ENCODE measurements at regions not wholly inside any gene's neighbourhood (a gene's known extent, or its start where the extent isn't known, plus 50 kb on each side); places are given as distances from the start of the nearest gene placed in this dataset.

DNA sequence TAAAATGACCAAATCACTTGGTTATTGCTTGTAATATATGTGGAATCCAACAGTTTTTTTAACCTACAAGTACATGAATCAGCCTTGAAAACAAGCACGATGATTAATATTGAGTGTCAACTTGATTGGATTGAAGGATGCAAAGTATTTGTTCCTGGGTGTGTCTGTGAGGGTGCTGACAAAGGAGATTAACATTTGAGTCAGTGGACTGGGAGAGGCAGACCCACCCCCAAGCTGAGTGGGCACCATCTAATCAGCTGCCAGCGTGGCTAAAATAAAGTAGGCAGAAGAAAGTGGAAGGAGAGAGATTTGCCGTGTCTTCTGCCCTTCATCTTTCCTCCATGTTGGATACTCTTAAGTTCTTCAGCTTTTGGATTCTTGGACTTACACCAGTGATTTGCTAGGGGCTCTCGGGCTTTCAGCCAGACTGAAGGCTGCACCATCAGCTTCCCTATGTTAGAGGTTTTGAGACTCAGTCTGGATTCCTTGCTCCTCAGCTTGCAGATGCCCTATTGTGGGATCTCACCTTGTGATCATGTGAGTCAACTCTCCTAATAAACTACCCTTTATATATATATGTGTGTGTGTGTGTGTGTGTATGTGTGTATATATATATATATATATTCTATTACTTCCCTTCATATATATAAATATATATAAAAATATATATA is 118.4 kb upstream of the WDR11 start:
- Histone ChIP-seq H3K4me3 (ENCODE audit: low read length in 3 of 3) (no peak overlapping the region), H3K4me1 (ENCODE audit: control insufficient read depth in 3 of 3, insufficient read depth in 3 of 3, low read length in 3 of 3) (no peaks in the 10 kb centered on the region), H3K9ac (ENCODE audit: low read depth in 1 of 3, low read length in 3 of 3) (no peak overlapping the region), H3K27me3 (ENCODE audit: control insufficient read depth in 3 of 3, insufficient read depth in 3 of 3, low read length in 3 of 3) (no peaks in the 10 kb centered on the region), H3K9me3 (ENCODE audit: control insufficient read depth in 3 of 3, low read length in 3 of 3) (no peaks in the 10 kb centered on the region), H3K36me3 (ENCODE audit: control insufficient read depth in 3 of 3, insufficient read depth in 3 of 3, low read length in 3 of 3) (no peaks in the 10 kb centered on the region), H3K27ac (ENCODE audit: low read depth, low read length) (no peak overlapping the region)

DNA sequence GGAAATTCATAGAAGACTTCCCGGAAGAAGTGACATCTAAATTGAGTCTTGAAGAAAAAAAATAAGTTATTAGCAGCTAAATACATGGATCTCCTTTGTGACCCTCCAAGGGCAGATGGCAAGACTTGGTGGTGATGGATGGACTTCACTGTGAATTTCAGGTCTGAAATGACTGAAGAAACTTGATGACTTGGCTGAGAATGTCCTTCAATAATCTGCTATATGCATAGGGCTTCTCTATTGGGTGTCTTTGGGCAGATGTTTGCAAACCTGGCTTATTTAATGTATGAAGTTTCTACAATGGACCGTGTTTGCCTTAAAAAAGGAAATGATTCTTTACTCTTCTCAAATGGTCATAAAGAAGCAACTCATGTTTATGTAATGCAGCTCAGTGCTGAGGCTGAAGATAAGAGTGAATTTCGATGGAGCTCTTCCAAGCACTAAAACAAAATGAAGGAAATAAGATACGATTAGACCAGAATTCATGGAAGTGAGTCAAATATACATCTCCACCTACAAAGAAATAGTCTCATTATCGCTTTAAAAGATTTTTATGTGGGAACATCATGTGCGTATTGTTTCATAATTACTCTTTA is 116.6 kb upstream of the WDR11 start:
- no peaks in the 10 kb centered on the region for H3K9me3 ChIP-seq (ENCODE audit: control insufficient read depth in 3 of 3, low read length in 3 of 3)
- no peak overlapping the region for H3K27ac ChIP-seq (ENCODE audit: low read depth, low read length)
- no peak overlapping the region for H3K9ac ChIP-seq (ENCODE audit: low read depth in 1 of 3, low read length in 3 of 3)
- H3K36me3 ChIP-seq (ENCODE audit: control insufficient read depth in 3 of 3, insufficient read depth in 3 of 3, low read length in 3 of 3), result no peaks in the 10 kb centered on the region
- H3K27me3 ChIP-seq (ENCODE audit: control insufficient read depth in 3 of 3, insufficient read depth in 3 of 3, low read length in 3 of 3), result no peaks in the 10 kb centered on the region
- no peaks in the 10 kb centered on the region for H3K4me1 ChIP-seq (ENCODE audit: control insufficient read depth in 3 of 3, insufficient read depth in 3 of 3, low read length in 3 of 3)
- H3K4me3 ChIP-seq (ENCODE audit: low read length in 3 of 3), result no peak overlapping the region

DNA sequence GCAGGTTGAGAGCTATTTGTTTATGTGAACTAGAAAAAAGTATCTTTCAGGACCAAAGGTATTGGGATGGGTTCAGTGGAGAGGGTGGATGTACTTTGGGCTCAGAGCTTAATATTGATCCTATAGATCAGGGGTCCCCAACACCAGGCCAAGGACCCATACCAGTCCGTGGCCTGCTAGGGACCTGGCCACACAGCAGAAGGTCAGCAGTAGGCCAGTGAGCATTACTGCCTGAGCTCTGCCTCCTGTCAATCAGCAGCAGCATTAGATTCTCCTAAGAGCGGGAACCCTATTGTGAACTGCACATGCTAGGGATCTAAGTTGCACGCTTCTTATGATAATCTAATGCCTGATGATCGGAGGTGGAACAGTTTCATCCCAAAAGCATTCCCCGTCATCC is 115.8 kb upstream of the WDR11 start:
- no peaks in the 10 kb centered on the region for H3K27me3 ChIP-seq (ENCODE audit: control insufficient read depth in 3 of 3, insufficient read depth in 3 of 3, low read length in 3 of 3)
- no peak overlapping the region for H3K4me3 ChIP-seq (ENCODE audit: low read length in 3 of 3)
- H3K9me3 ChIP-seq (ENCODE audit: control insufficient read depth in 3 of 3, low read length in 3 of 3), result no peaks in the 10 kb centered on the region
- no peaks in the 10 kb centered on the region for H3K36me3 ChIP-seq (ENCODE audit: control insufficient read depth in 3 of 3, insufficient read depth in 3 of 3, low read length in 3 of 3)
- no peak overlapping the region for H3K27ac ChIP-seq (ENCODE audit: low read depth, low read length)
- no peak overlapping the region for H3K9ac ChIP-seq (ENCODE audit: low read depth in 1 of 3, low read length in 3 of 3)
- H3K4me1 ChIP-seq (ENCODE audit: control insufficient read depth in 3 of 3, insufficient read depth in 3 of 3, low read length in 3 of 3), result no peaks in the 10 kb centered on the region

DNA sequence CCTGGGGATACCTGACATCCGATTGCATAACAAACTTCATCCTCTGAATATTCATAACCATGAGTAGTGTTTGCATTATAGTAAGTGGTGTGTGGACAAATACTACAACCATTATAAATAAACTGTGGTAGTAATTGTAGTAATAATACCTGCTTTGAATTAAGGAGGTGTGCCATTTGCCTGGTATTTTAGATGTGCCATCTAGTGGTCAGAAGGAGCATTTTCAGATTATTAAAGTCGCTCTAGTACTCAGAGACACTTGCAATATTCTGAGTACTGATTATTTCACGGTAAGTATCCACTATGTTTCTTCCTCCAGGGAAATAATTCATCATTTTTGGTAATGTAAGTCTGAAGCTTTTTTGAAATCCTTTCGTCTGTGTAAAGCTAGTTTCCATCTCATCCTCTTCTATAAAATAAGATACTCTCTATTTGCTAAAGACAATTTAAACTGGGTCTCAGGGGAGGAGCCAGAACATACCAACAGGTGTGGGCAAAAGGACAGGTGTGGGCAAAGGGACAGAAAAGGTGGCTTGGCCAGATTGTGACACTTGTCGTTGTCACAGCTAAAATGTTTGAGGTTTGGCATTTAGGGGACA is 115.3 kb upstream of the WDR11 start:
- Histone ChIP-seq H3K9ac (ENCODE audit: low read depth in 1 of 3, low read length in 3 of 3) (no peak overlapping the region), H3K4me1 (ENCODE audit: control insufficient read depth in 3 of 3, insufficient read depth in 3 of 3, low read length in 3 of 3) (no peaks in the 10 kb centered on the region), H3K27me3 (ENCODE audit: control insufficient read depth in 3 of 3, insufficient read depth in 3 of 3, low read length in 3 of 3) (no peaks in the 10 kb centered on the region), H3K36me3 (ENCODE audit: control insufficient read depth in 3 of 3, insufficient read depth in 3 of 3, low read length in 3 of 3) (no peaks in the 10 kb centered on the region), H3K9me3 (ENCODE audit: control insufficient read depth in 3 of 3, low read length in 3 of 3) (no peaks in the 10 kb centered on the region), H3K27ac (ENCODE audit: low read depth, low read length) (no peak overlapping the region), H3K4me3 (ENCODE audit: low read length in 3 of 3) (no peak overlapping the region)

DNA sequence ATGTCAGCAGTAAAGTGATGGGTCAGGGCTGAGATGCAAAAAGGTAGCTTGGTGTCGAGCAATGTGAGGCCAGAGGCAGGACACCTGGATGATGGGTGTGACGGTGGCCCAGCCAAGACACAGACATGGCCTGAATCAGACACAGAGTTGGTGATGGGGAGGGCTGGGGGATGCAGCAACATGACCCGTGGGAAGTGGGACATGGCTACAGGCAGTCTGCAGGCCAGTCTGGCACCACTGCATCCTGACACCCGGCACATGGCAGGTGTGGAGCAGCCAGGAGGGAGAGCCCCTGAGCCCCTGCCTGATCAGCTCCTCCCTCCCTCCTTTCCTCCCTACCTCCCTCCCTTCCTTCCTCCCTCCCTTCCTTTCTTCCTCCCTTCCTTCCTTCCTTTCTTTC is 114.8 kb upstream of the WDR11 start:
- no peak overlapping the region for H3K9ac ChIP-seq (ENCODE audit: low read depth in 1 of 3, low read length in 3 of 3)
- H3K4me3 ChIP-seq (ENCODE audit: low read length in 3 of 3), result no peak overlapping the region
- no peaks in the 10 kb centered on the region for H3K27me3 ChIP-seq (ENCODE audit: control insufficient read depth in 3 of 3, insufficient read depth in 3 of 3, low read length in 3 of 3)
- H3K4me1 ChIP-seq (ENCODE audit: control insufficient read depth in 3 of 3, insufficient read depth in 3 of 3, low read length in 3 of 3), result no peaks in the 10 kb centered on the region
- H3K27ac ChIP-seq (ENCODE audit: low read depth, low read length), result no peak overlapping the region
- no peaks in the 10 kb centered on the region for H3K36me3 ChIP-seq (ENCODE audit: control insufficient read depth in 3 of 3, insufficient read depth in 3 of 3, low read length in 3 of 3)
- no peaks in the 10 kb centered on the region for H3K9me3 ChIP-seq (ENCODE audit: control insufficient read depth in 3 of 3, low read length in 3 of 3)

DNA sequence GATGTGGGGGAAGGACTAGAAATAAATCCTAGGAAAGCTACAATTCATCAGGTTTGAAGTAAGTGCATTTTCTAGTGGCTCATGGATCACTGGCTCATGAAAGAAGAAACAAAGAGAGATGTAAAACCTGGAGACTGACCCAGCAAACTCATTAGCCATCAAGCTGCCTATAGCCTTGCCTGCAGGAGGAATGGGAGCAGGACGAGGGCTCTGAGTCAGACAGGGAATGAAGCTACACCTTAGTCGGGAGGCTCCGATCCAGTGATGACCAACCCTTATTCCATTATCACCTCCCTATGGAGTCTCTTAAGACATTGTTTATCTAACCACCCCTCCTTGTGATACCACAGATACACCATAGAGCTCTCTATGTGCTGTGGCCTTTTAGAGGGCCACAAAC is 112.5 kb upstream of the WDR11 start:
- no peak overlapping the region for H3K27ac ChIP-seq (ENCODE audit: low read depth, low read length)
- peaks cover 0 to 2% (median 0%) of the 10 kb centered on the region in 3 donors for H3K27me3 ChIP-seq (ENCODE audit: control insufficient read depth in 3 of 3, insufficient read depth in 3 of 3, low read length in 3 of 3)
- H3K4me3 ChIP-seq (ENCODE audit: low read length in 3 of 3), result no peak overlapping the region
- no peaks in the 10 kb centered on the region for H3K9me3 ChIP-seq (ENCODE audit: control insufficient read depth in 3 of 3, low read length in 3 of 3)
- no peaks in the 10 kb centered on the region for H3K4me1 ChIP-seq (ENCODE audit: control insufficient read depth in 3 of 3, insufficient read depth in 3 of 3, low read length in 3 of 3)
- no peak overlapping the region for H3K9ac ChIP-seq (ENCODE audit: low read depth in 1 of 3, low read length in 3 of 3)
- no peaks in the 10 kb centered on the region for H3K36me3 ChIP-seq (ENCODE audit: control insufficient read depth in 3 of 3, insufficient read depth in 3 of 3, low read length in 3 of 3)

DNA sequence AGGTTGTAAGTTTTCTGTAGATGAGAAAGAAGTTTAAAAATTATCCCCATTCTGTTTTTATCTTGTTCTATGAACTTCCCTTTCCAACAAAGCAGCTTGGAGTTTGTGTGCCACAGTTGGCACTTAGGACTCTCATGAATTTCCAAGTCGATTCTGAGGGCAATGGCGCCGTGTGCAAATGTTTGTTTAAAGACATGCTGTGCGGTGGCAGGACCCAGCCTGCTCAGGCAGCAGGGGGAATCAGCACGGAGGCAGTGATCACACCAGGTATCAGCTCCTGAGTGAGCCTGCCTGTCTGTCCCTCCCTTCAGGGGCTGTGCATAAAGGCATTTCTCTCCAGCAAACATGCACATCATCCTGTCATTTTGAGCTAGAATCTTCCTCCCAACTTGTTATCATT is 109.8 kb upstream of the WDR11 start:
- Histone ChIP-seq H3K9ac (ENCODE audit: low read depth in 1 of 3, low read length in 3 of 3) (no peak overlapping the region), H3K36me3 (ENCODE audit: control insufficient read depth in 3 of 3, insufficient read depth in 3 of 3, low read length in 3 of 3) (no peaks in the 10 kb centered on the region), H3K4me3 (ENCODE audit: low read length in 3 of 3) (no peak overlapping the region), H3K9me3 (ENCODE audit: control insufficient read depth in 3 of 3, low read length in 3 of 3) (no peaks in the 10 kb centered on the region), H3K27me3 (ENCODE audit: control insufficient read depth in 3 of 3, insufficient read depth in 3 of 3, low read length in 3 of 3) (peaks cover 0 to 5% (median 0%) of the 10 kb centered on the region in 3 donors), H3K4me1 (ENCODE audit: control insufficient read depth in 3 of 3, insufficient read depth in 3 of 3, low read length in 3 of 3) (no peaks in the 10 kb centered on the region), H3K27ac (ENCODE audit: low read depth, low read length) (no peak overlapping the region)

DNA sequence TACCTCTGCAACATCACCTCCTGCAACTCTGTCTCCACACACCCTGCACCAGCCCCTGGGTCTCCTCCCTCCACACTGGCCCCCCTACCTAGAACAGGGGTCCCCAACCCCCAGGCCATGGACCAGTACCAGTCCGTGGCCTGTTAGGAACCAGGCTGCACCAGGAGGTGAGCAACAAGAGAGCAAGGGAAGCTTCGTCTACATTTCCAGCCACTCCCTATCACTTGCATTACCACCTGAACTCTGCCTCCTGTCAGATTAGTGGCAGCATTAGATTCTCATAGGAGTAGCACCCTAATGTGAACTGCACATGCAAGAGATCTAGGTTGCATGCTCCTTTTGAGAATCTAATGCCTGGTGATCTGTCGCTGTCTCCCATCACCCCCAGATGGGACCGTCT is 108.8 kb upstream of the WDR11 start:
- no peaks in the 10 kb centered on the region for H3K36me3 ChIP-seq (ENCODE audit: control insufficient read depth in 3 of 3, insufficient read depth in 3 of 3, low read length in 3 of 3)
- no peaks in the 10 kb centered on the region for H3K4me1 ChIP-seq (ENCODE audit: control insufficient read depth in 3 of 3, insufficient read depth in 3 of 3, low read length in 3 of 3)
- H3K4me3 ChIP-seq (ENCODE audit: low read length in 3 of 3), result no peak overlapping the region
- H3K9ac ChIP-seq (ENCODE audit: low read depth in 1 of 3, low read length in 3 of 3), result no peak overlapping the region
- H3K27me3 ChIP-seq (ENCODE audit: control insufficient read depth in 3 of 3, insufficient read depth in 3 of 3, low read length in 3 of 3), result peaks cover 0 to 5% (median 0%) of the 10 kb centered on the region in 3 donors
- no peaks in the 10 kb centered on the region for H3K9me3 ChIP-seq (ENCODE audit: control insufficient read depth in 3 of 3, low read length in 3 of 3)
- no peak overlapping the region for H3K27ac ChIP-seq (ENCODE audit: low read depth, low read length)

DNA sequence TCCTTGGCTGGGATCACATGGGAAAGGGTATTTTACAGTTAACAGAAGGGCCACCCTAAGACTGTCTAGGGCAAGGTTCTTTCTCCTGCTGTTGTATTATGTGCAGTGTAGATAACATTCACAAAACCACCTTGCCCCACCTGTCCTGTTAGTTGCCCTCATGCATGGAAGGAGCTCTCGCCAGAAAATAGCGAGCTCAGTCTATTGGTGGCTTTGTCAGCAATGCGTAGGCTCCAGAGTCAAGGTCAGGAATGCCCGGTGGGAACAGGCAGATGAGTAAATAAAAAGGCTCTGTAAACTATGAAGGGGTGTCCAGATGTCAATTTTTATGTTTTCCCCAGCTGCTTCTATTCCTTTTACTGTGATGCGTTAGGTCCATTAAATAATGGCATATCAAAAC is 107.1 kb upstream of the WDR11 start:
- Histone ChIP-seq H3K27ac (ENCODE audit: low read depth, low read length) (no peak overlapping the region), H3K4me3 (ENCODE audit: low read length in 3 of 3) (no peak overlapping the region), H3K27me3 (ENCODE audit: control insufficient read depth in 3 of 3, insufficient read depth in 3 of 3, low read length in 3 of 3) (peaks cover 0 to 5% (median 0%) of the 10 kb centered on the region in 3 donors), H3K9ac (ENCODE audit: low read depth in 1 of 3, low read length in 3 of 3) (no peak overlapping the region), H3K9me3 (ENCODE audit: control insufficient read depth in 3 of 3, low read length in 3 of 3) (no peaks in the 10 kb centered on the region), H3K4me1 (ENCODE audit: control insufficient read depth in 3 of 3, insufficient read depth in 3 of 3, low read length in 3 of 3) (no peaks in the 10 kb centered on the region), H3K36me3 (ENCODE audit: control insufficient read depth in 3 of 3, insufficient read depth in 3 of 3, low read length in 3 of 3) (no peaks in the 10 kb centered on the region)

DNA sequence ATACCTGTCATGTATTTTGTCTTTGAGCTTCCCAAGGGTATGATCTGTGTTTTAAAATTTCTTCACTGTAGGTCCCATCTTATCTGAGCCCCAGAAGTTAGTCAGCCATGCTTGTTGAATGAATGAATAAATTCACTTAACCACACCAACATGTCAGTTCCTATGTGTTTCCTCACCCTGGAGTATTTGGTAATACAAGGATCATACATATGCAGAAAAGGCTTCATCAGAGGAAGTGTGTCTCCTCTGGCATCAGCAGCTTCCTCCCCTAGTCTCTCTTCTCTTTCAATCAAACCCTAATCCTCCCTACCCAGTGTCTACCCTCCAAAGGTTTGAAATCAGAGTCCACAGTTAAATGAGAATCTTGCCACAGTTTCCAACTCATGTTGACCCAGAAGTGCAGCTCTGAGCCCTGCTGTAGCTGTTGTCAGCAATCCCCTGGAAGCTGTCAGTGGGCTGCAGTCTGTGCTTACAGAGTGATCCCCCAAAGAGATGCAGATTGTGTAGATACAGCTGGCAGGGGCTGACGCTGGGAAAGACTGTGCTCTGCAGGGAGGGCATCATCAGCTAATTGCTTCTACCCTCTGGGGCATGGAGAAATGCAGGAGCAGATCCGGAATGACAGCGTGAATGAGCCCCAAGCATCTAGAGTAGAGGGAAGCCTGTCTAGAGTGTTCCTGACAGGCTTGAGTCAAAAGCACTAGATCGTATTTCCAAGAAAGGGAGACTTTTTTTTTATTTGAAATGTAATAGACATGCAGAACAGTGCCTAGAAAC is 105.0 kb upstream of the WDR11 start:
- H3K9me3 ChIP-seq (ENCODE audit: control insufficient read depth in 3 of 3, low read length in 3 of 3), result no peaks in the 10 kb centered on the region
- H3K27me3 ChIP-seq (ENCODE audit: control insufficient read depth in 3 of 3, insufficient read depth in 3 of 3, low read length in 3 of 3), result peaks cover 0 to 5% (median 0%) of the 10 kb centered on the region in 3 donors
- no peak overlapping the region for H3K9ac ChIP-seq (ENCODE audit: low read depth in 1 of 3, low read length in 3 of 3)
- H3K4me3 ChIP-seq (ENCODE audit: low read length in 3 of 3), result no peak overlapping the region
- H3K27ac ChIP-seq (ENCODE audit: low read depth, low read length), result no peak overlapping the region
- no peaks in the 10 kb centered on the region for H3K4me1 ChIP-seq (ENCODE audit: control insufficient read depth in 3 of 3, insufficient read depth in 3 of 3, low read length in 3 of 3)
- H3K36me3 ChIP-seq (ENCODE audit: control insufficient read depth in 3 of 3, insufficient read depth in 3 of 3, low read length in 3 of 3), result no peaks in the 10 kb centered on the region
